ENCODE measurements at regions not wholly inside any gene's neighbourhood (a gene's known extent, or its start where the extent isn't known, plus 50 kb on each side); places are given as distances from the start of the nearest gene placed in this dataset.

- TF ChIP-seq CTCF (IDR thresholded peaks at IDR 0.05; ENCODE audit: extremely low read depth, low read depth, low read length), result no peak
- Histone ChIP-seq H4K20me1 (ENCODE audit: insufficient read depth, low read length) (no peaks in the 10 kb centered on the region), H3K79me2 (ENCODE audit: insufficient read depth, low read length) (no peaks in the 10 kb centered on the region), H2AFZ (ENCODE audit: low read length) (no peak overlapping the region), H3K36me3 (ENCODE audit: insufficient read depth, low read length) (no peaks in the 10 kb centered on the region), H3K4me1 (ENCODE audit: insufficient read depth, low read length) (no peaks in the 10 kb centered on the region), H3K4me3 (ENCODE audit: insufficient read depth, low read length) (no peak overlapping the region), H3K9me3 (ENCODE audit: low read depth, low read length) (no peaks in the 10 kb centered on the region), H3K4me2 (ENCODE audit: insufficient read depth, low read length) (no peak overlapping the region), H3K27me3 (ENCODE audit: insufficient read depth, low read length) (no peaks in the 10 kb centered on the region), H3K27ac (ENCODE audit: low read depth, low read length) (no peak overlapping the region)
- no peak for DNase-seq (ENCODE audit: insufficient read length, low spot score, missing footprints)
Measured at GRCh38 chr5:93850311-93850710, 108.9 kb upstream of the POU5F2 start.

- Histone ChIP-seq H3K36me3 (ENCODE audit: insufficient read depth, low read length) (no peaks in the 10 kb centered on the region), H3K4me3 (ENCODE audit: insufficient read depth, low read length) (no peak overlapping the region), H3K4me2 (ENCODE audit: insufficient read depth, low read length) (no peak overlapping the region), H3K27ac (ENCODE audit: low read depth, low read length) (no peak overlapping the region), H3K9me3 (ENCODE audit: low read depth, low read length) (peaks cover 2% of the 10 kb centered on the region), H4K20me1 (ENCODE audit: insufficient read depth, low read length) (no peaks in the 10 kb centered on the region), H3K4me1 (ENCODE audit: insufficient read depth, low read length) (no peaks in the 10 kb centered on the region), H3K27me3 (ENCODE audit: insufficient read depth, low read length) (no peaks in the 10 kb centered on the region), H3K79me2 (ENCODE audit: insufficient read depth, low read length) (no peaks in the 10 kb centered on the region), H2AFZ (ENCODE audit: low read length) (no peak overlapping the region)
- TF ChIP-seq CTCF (IDR thresholded peaks at IDR 0.05; ENCODE audit: extremely low read depth, low read depth, low read length), result no peak
- DNase-seq (ENCODE audit: insufficient read length, low spot score, missing footprints), result no peak
Measured at GRCh38 chr5:93845376-93845775, 104.0 kb upstream of the POU5F2 start.

GRCh38 chr5:93831449-93831848 lies 90.0 kb upstream of the POU5F2 start:
- Histone ChIP-seq H4K20me1 (ENCODE audit: insufficient read depth, low read length) (no peaks in the 10 kb centered on the region), H3K4me2 (ENCODE audit: insufficient read depth, low read length) (peak overlapping the region; percentile 31), H3K9me3 (ENCODE audit: low read depth, low read length) (no peaks in the 10 kb centered on the region), H3K27ac (ENCODE audit: low read depth, low read length) (peak overlapping the region; percentile 51), H3K4me1 (ENCODE audit: insufficient read depth, low read length) (peaks cover 16% of the 10 kb centered on the region), H3K36me3 (ENCODE audit: insufficient read depth, low read length) (no peaks in the 10 kb centered on the region), H3K79me2 (ENCODE audit: insufficient read depth, low read length) (no peaks in the 10 kb centered on the region), H3K4me3 (ENCODE audit: insufficient read depth, low read length) (no peak overlapping the region), H2AFZ (ENCODE audit: low read length) (no peak overlapping the region), H3K27me3 (ENCODE audit: insufficient read depth, low read length) (no peaks in the 10 kb centered on the region)
- no peak for TF ChIP-seq CTCF (IDR thresholded peaks at IDR 0.05; ENCODE audit: extremely low read depth, low read depth, low read length)
- DNase-seq (ENCODE audit: insufficient read length, low spot score, missing footprints), result peak; percentile 91

GRCh38 chr5:93830893-93831292 lies 89.5 kb upstream of the POU5F2 start:
- Histone ChIP-seq H3K79me2 (ENCODE audit: insufficient read depth, low read length) (no peaks in the 10 kb centered on the region), H4K20me1 (ENCODE audit: insufficient read depth, low read length) (no peaks in the 10 kb centered on the region), H3K4me3 (ENCODE audit: insufficient read depth, low read length) (no peak overlapping the region), H3K27me3 (ENCODE audit: insufficient read depth, low read length) (no peaks in the 10 kb centered on the region), H3K4me2 (ENCODE audit: insufficient read depth, low read length) (no peak overlapping the region), H3K36me3 (ENCODE audit: insufficient read depth, low read length) (no peaks in the 10 kb centered on the region), H2AFZ (ENCODE audit: low read length) (no peak overlapping the region), H3K27ac (ENCODE audit: low read depth, low read length) (peak overlapping the region; percentile 1), H3K4me1 (ENCODE audit: insufficient read depth, low read length) (peaks cover 16% of the 10 kb centered on the region), H3K9me3 (ENCODE audit: low read depth, low read length) (no peaks in the 10 kb centered on the region)
- no peak for DNase-seq (ENCODE audit: insufficient read length, low spot score, missing footprints)
- no peak for TF ChIP-seq CTCF (IDR thresholded peaks at IDR 0.05; ENCODE audit: extremely low read depth, low read depth, low read length)
